ENCODE measurements at regions not wholly inside any gene's neighbourhood (a gene's known extent, or its start where the extent isn't known, plus 50 kb on each side); places are given as distances from the start of the nearest gene placed in this dataset.
"Not testable (repeated sequence)": the region's sequence is repeated elsewhere in the genome, so short reads cannot be mapped to it uniquely, and the experiment has no call there.

GRCh38 chr13:80904386-80904785, 563.5 kb upstream of the SPRY2 start:
- Histone ChIP-seq H3K27me3 (ENCODE audit: control insufficient read depth, insufficient read depth, low read length) (no peaks in the 10 kb centered on the region), H3K4me1 (ENCODE audit: control insufficient read depth, insufficient read depth, low read length) (no peaks in the 10 kb centered on the region), H3K4me3 (ENCODE audit: low read length) (no peak overlapping the region), H3K36me3 (ENCODE audit: control insufficient read depth, insufficient read depth, low read length) (no peaks in the 10 kb centered on the region), H3K9me3 (ENCODE audit: control insufficient read depth, low read depth, low read length) (no peaks in the 10 kb centered on the region), H3K27ac (ENCODE audit: low read length) (no peak overlapping the region)
- WGBS (ENCODE audit: insufficient coverage, low lambda C conversion rate): 67% methylated on average over 1 of the region's 1 CpG
- DNase-seq: no peak

- Histone ChIP-seq H3K9me3 (ENCODE audit: control insufficient read depth, low read depth, low read length) (no peaks in the 10 kb centered on the region), H3K36me3 (ENCODE audit: control insufficient read depth, insufficient read depth, low read length) (no peaks in the 10 kb centered on the region), H3K4me3 (ENCODE audit: low read length) (no peak overlapping the region), H3K27ac (ENCODE audit: low read length) (no peak overlapping the region), H3K27me3 (ENCODE audit: control insufficient read depth, insufficient read depth, low read length) (no peaks in the 10 kb centered on the region), H3K4me1 (ENCODE audit: control insufficient read depth, insufficient read depth, low read length) (no peaks in the 10 kb centered on the region)
- DNase-seq: no peak
These were observed 563.0 kb upstream of the SPRY2 start for GRCh38 chr13:80903911-80904310.

GRCh38 chr13:80901530-80901929, 560.6 kb upstream of the SPRY2 start:
- 82% methylated on average over 2 of the region's 2 CpGs for WGBS (ENCODE audit: insufficient coverage, low lambda C conversion rate)
- H3K9me3 ChIP-seq (ENCODE audit: control insufficient read depth, low read depth, low read length): no peaks in the 10 kb centered on the region
- no peaks in the 10 kb centered on the region for H3K4me1 ChIP-seq (ENCODE audit: control insufficient read depth, insufficient read depth, low read length)

GRCh38 chr13:80901111-80901510, 560.2 kb upstream of the SPRY2 start:
- Histone ChIP-seq H3K9me3 (ENCODE audit: control insufficient read depth, low read depth, low read length) (no peaks in the 10 kb centered on the region), H3K27me3 (ENCODE audit: control insufficient read depth, insufficient read depth, low read length) (no peaks in the 10 kb centered on the region), H3K4me3 (ENCODE audit: low read length) (no peak overlapping the region), H3K4me1 (ENCODE audit: control insufficient read depth, insufficient read depth, low read length) (no peaks in the 10 kb centered on the region), H3K36me3 (ENCODE audit: control insufficient read depth, insufficient read depth, low read length) (no peaks in the 10 kb centered on the region), H3K27ac (ENCODE audit: low read length) (no peak overlapping the region)
- no peak for DNase-seq
- 100% methylated on average over 1 of the region's 6 CpGs for WGBS (ENCODE audit: insufficient coverage, low lambda C conversion rate)

More at GRCh38 chr13:80901530-80901929, 560.6 kb upstream of the SPRY2 start:
- H3K36me3 ChIP-seq (ENCODE audit: control insufficient read depth, insufficient read depth, low read length): no peaks in the 10 kb centered on the region
- H3K27me3 ChIP-seq (ENCODE audit: control insufficient read depth, insufficient read depth, low read length): no peaks in the 10 kb centered on the region
- H3K27ac ChIP-seq (ENCODE audit: low read length): no peak overlapping the region
- no peak for DNase-seq
- no peak overlapping the region for H3K4me3 ChIP-seq (ENCODE audit: low read length)

GRCh38 chr13:80900561-80900960, 559.6 kb upstream of the SPRY2 start:
- no peaks in the 10 kb centered on the region for H3K4me1 ChIP-seq (ENCODE audit: control insufficient read depth, insufficient read depth, low read length)
- no peaks in the 10 kb centered on the region for H3K27me3 ChIP-seq (ENCODE audit: control insufficient read depth, insufficient read depth, low read length)
- H3K4me3 ChIP-seq (ENCODE audit: low read length): no peak overlapping the region
- no peaks in the 10 kb centered on the region for H3K9me3 ChIP-seq (ENCODE audit: control insufficient read depth, low read depth, low read length)
- DNase-seq: no peak
- no peak overlapping the region for H3K27ac ChIP-seq (ENCODE audit: low read length)
- H3K36me3 ChIP-seq (ENCODE audit: control insufficient read depth, insufficient read depth, low read length): no peaks in the 10 kb centered on the region

- H3K4me3 ChIP-seq (ENCODE audit: low read length); DNase-seq; H3K27ac ChIP-seq (ENCODE audit: low read length); H3K27me3 ChIP-seq (ENCODE audit: control insufficient read depth, insufficient read depth, low read length); H3K36me3 ChIP-seq (ENCODE audit: control insufficient read depth, insufficient read depth, low read length); H3K9me3 ChIP-seq (ENCODE audit: control insufficient read depth, low read depth, low read length); H3K4me1 ChIP-seq (ENCODE audit: control insufficient read depth, insufficient read depth, low read length): not testable (repeated sequence)
- WGBS (ENCODE audit: insufficient coverage, low lambda C conversion rate): no CpG with 5 or more reads among the region's 4 CpGs
These were observed 556.7 kb upstream of the SPRY2 start for GRCh38 chr13:80897641-80898040.

- H3K27me3 ChIP-seq (ENCODE audit: control insufficient read depth, insufficient read depth, low read length): no peaks in the 10 kb centered on the region
- no CpG with 5 or more reads among the region's 1 CpG for WGBS (ENCODE audit: insufficient coverage, low lambda C conversion rate)
- H3K27ac ChIP-seq (ENCODE audit: low read length): no peak overlapping the region
- no peak for DNase-seq
- H3K36me3 ChIP-seq (ENCODE audit: control insufficient read depth, insufficient read depth, low read length): no peaks in the 10 kb centered on the region
- H3K9me3 ChIP-seq (ENCODE audit: control insufficient read depth, low read depth, low read length): no peaks in the 10 kb centered on the region
- H3K4me3 ChIP-seq (ENCODE audit: low read length): no peak overlapping the region
- no peaks in the 10 kb centered on the region for H3K4me1 ChIP-seq (ENCODE audit: control insufficient read depth, insufficient read depth, low read length)
These were observed 554.0 kb upstream of the SPRY2 start for GRCh38 chr13:80894917-80895316.

GRCh38 chr13:80889829-80890228, 548.9 kb upstream of the SPRY2 start:
- Histone ChIP-seq H3K4me3 (ENCODE audit: low read length) (no peak overlapping the region), H3K9me3 (ENCODE audit: control insufficient read depth, low read depth, low read length) (no peaks in the 10 kb centered on the region), H3K27me3 (ENCODE audit: control insufficient read depth, insufficient read depth, low read length) (no peaks in the 10 kb centered on the region), H3K27ac (ENCODE audit: low read length) (no peak overlapping the region), H3K36me3 (ENCODE audit: control insufficient read depth, insufficient read depth, low read length) (no peaks in the 10 kb centered on the region), H3K4me1 (ENCODE audit: control insufficient read depth, insufficient read depth, low read length) (no peaks in the 10 kb centered on the region)
- WGBS (ENCODE audit: insufficient coverage, low lambda C conversion rate): 100% methylated on average over 1 of the region's 1 CpG
- DNase-seq: no peak

GRCh38 chr13:80888390-80888789, 547.5 kb upstream of the SPRY2 start:
- Histone ChIP-seq H3K4me1 (ENCODE audit: control insufficient read depth, insufficient read depth, low read length) (no peaks in the 10 kb centered on the region), H3K9me3 (ENCODE audit: control insufficient read depth, low read depth, low read length) (no peaks in the 10 kb centered on the region), H3K36me3 (ENCODE audit: control insufficient read depth, insufficient read depth, low read length) (no peaks in the 10 kb centered on the region), H3K4me3 (ENCODE audit: low read length) (no peak overlapping the region), H3K27ac (ENCODE audit: low read length) (no peak overlapping the region), H3K27me3 (ENCODE audit: control insufficient read depth, insufficient read depth, low read length) (no peaks in the 10 kb centered on the region)
- no peak for DNase-seq
- WGBS (ENCODE audit: insufficient coverage, low lambda C conversion rate): no CpG with 5 or more reads among the region's 2 CpGs

- peaks cover 2% of the 10 kb centered on the region for H3K4me1 ChIP-seq (ENCODE audit: control insufficient read depth, insufficient read depth, low read length)
- H3K9me3 ChIP-seq (ENCODE audit: control insufficient read depth, low read depth, low read length): no peaks in the 10 kb centered on the region
- no peak for DNase-seq
- no CpG with 5 or more reads among the region's 1 CpG for WGBS (ENCODE audit: insufficient coverage, low lambda C conversion rate)
- no peak overlapping the region for H3K4me3 ChIP-seq (ENCODE audit: low read length)
- H3K27me3 ChIP-seq (ENCODE audit: control insufficient read depth, insufficient read depth, low read length): no peaks in the 10 kb centered on the region
- H3K36me3 ChIP-seq (ENCODE audit: control insufficient read depth, insufficient read depth, low read length): no peaks in the 10 kb centered on the region
- H3K27ac ChIP-seq (ENCODE audit: low read length): no peak overlapping the region
These were observed 543.3 kb upstream of the SPRY2 start for GRCh38 chr13:80884056-80884785.

GRCh38 chr13:80883545-80883944, 542.6 kb upstream of the SPRY2 start:
- H3K4me3 ChIP-seq (ENCODE audit: low read length): no peak overlapping the region
- H3K27me3 ChIP-seq (ENCODE audit: control insufficient read depth, insufficient read depth, low read length): no peaks in the 10 kb centered on the region
- no peak overlapping the region for H3K27ac ChIP-seq (ENCODE audit: low read length)
- H3K36me3 ChIP-seq (ENCODE audit: control insufficient read depth, insufficient read depth, low read length): no peaks in the 10 kb centered on the region
- H3K9me3 ChIP-seq (ENCODE audit: control insufficient read depth, low read depth, low read length): no peaks in the 10 kb centered on the region
- DNase-seq: no peak
- peaks cover 2% of the 10 kb centered on the region for H3K4me1 ChIP-seq (ENCODE audit: control insufficient read depth, insufficient read depth, low read length)
